ENCODE measurements at regions not wholly inside any gene's neighbourhood (a gene's known extent, or its start where the extent isn't known, plus 50 kb on each side); places are given as distances from the start of the nearest gene placed in this dataset.

- no peak overlapping the region for H3K4me3 ChIP-seq (ENCODE audit: low read depth, low read length)
- DNase-seq (ENCODE audit: low read depth, low spot score), result no peak
- in situ Hi-C loops (cut with HindIII; ENCODE audit: low sequenced_read_pairs), result no loop called here
- TF ChIP-seq CTCF (IDR thresholded peaks at IDR 0.05; ENCODE audit: low read depth, low read length), result no peak
These were observed 128.1 kb upstream of the SP4 start for GRCh38 chr7:21299766-21300165.

- in situ Hi-C loops (cut with HindIII; ENCODE audit: low sequenced_read_pairs), result no loop called here
- no peak for DNase-seq (ENCODE audit: low read depth, low spot score)
- no peak for TF ChIP-seq CTCF (IDR thresholded peaks at IDR 0.05; ENCODE audit: low read depth, low read length)
- H3K4me3 ChIP-seq (ENCODE audit: low read depth, low read length), result no peak overlapping the region
These were observed 127.2 kb upstream of the SP4 start for GRCh38 chr7:21300692-21301091.

- TF ChIP-seq CTCF (IDR thresholded peaks at IDR 0.05; ENCODE audit: low read depth, low read length), result no peak
- in situ Hi-C loops (cut with HindIII; ENCODE audit: low sequenced_read_pairs), result no loop called here
- H3K4me3 ChIP-seq (ENCODE audit: low read depth, low read length), result no peak overlapping the region
- no peak for DNase-seq (ENCODE audit: low read depth, low spot score)
These were observed 123.0 kb upstream of the SP4 start for GRCh38 chr7:21304808-21305375.

- no peak overlapping the region for H3K4me3 ChIP-seq (ENCODE audit: low read depth, low read length)
- DNase-seq (ENCODE audit: low read depth, low spot score), result no peak
- in situ Hi-C loops (cut with HindIII; ENCODE audit: low sequenced_read_pairs), result no loop called here
- no peak for TF ChIP-seq CTCF (IDR thresholded peaks at IDR 0.05; ENCODE audit: low read depth, low read length)
These were observed 122.2 kb upstream of the SP4 start for GRCh38 chr7:21305455-21306235.

- DNase-seq (ENCODE audit: low read depth, low spot score), result no peak
- in situ Hi-C loops (cut with HindIII; ENCODE audit: low sequenced_read_pairs), result no loop called here
- no peak for TF ChIP-seq CTCF (IDR thresholded peaks at IDR 0.05; ENCODE audit: low read depth, low read length)
- no peak overlapping the region for H3K4me3 ChIP-seq (ENCODE audit: low read depth, low read length)
These were observed 112.9 kb upstream of the SP4 start for GRCh38 chr7:21314954-21315353.

- no peak for TF ChIP-seq CTCF (IDR thresholded peaks at IDR 0.05; ENCODE audit: low read depth, low read length)
- peak; percentile 6 for DNase-seq (ENCODE audit: low read depth, low spot score)
- in situ Hi-C loops (cut with HindIII; ENCODE audit: low sequenced_read_pairs), result no loop called here
- no peak overlapping the region for H3K4me3 ChIP-seq (ENCODE audit: low read depth, low read length)
These were observed 109.6 kb upstream of the SP4 start for GRCh38 chr7:21317966-21318915.

Measured in astrocyte of the spinal cord (primary cell).